HG02938 (cell line): ENCODE measurements at regions not wholly inside any gene's neighbourhood (a gene's known extent, or its start where the extent isn't known, plus 50 kb on each side); places are given as distances from the start of the nearest gene placed in this dataset.

Source experiments
- ATAC-seq: cut with Tn5 transposase; IDR thresholded peaks from one replicate; pipeline ENCODE4 v1.9.1; 2021; ENCODE audit warnings: mild to moderate bottlenecking, moderate library complexity; ENCODE audit not compliant: unreplicated experiment

DNA sequence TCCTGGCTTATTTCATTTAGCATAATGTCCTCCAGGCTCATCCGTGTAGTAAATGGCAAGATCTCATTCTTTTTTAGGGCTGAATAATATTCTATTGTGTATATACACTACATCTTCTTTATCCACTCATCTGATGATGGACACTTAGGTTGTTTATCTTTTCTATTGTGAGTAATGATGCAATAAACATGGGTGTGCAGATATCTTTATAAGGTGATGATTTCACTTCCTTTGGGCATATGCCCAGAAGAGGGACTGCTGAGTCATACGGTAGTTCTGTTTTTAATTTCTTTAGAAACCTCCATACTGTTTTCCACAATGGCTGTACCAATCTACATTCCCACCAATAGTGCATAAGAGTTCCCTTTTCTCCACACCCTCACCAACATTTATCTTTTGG, 317.6 kb upstream of the CNKSR2 start:
- ATAC-seq, result no peak

DNA sequence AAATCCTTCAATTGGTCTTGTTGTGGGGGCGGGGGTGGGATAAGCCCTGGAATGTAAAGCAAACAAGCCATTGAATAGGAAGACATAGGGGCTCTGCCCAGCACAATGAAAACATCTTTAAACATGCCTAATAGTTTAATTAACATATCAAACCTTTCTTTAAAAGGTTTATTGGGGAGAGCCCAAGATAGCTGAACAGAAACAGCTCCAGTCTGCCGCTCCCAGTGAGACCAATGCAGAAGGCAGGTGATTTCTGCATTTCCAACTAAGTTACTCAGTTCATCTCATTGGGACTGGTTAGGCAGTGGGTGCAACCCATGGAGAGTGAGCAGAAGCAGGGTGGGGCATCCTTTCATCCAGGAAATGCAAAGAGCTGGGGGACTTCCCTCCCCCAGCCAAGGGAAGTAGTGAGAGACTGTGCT, 327.2 kb upstream of the CNKSR2 start:
- ATAC-seq, result no peak

DNA sequence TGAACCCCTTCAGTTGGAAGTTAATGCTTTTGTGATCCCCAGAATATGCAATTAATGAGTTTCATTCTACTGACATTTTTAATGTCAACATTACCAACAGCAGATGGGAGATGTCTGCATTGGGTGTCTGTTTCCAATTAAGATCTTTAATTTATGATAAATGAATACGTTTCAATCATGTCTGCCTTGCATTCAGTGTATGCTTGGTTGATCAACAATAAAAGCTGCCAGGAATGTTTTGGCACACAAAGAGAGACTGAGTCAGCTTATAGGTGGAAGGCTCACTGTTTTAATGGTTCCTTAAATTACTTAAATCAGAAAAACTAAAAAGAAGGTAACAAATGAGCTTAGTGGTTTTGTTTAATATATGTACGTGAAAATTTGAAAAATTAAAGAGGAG, 359.9 kb upstream of the CNKSR2 start:
- ATAC-seq, result no peak

DNA sequence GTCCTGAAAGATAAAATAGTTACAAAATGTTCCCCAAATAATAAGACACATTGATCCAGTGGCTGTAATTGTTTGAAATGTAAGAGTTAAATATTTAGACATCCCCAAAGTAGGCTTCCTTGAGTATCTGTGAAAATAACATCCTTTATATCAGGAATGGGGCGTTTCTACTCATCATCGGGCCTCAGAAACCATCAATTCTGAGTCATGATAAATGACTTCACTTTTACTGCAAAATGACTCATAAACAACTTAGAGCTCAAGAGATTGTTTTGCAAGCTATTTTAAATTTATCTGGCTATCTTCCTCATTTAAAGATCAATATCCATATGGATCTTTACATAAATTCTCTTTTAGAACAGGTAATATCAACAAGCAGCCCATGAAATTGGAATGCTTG, 369.4 kb upstream of the CNKSR2 start:
- ATAC-seq, result no peak

DNA sequence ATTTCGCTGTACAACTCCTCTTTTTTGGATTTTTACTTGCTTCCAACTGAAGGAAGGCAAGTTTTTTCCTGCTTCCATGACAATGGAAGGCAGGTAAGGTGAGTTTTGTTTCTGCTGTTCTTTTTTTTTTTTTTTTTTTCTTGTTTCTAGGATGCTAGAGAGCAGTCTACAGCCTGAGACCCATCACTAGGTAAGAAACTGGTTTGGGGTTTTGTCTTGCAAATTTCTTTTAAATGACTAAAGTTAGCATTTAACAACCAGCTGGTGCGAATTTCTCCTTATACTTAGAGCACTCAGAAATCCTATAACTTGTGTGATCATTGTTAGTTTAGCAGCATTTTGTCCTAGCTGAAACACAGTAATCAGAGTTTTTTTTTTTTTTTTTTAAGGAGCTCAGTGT, 378.4 kb upstream of the CNKSR2 start:
- no peak for ATAC-seq

DNA sequence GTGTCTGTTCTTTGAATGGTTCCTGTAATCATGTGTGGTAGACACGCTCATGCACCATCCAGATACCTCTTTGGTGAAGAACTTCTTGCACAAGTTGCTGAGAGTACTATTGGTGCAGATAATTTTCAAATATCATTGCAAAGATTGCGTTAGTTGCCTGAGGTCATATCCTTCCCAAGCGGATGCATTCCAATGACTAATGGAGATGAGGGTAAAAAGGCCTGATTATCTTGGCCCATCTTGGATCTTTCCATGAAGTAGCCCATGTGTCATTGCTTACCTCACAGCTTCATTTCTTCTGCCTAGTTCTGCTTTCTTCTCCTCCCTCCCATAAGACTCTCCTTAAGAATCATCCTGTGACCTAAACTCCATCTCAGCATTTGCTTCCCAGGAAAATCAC, 384.9 kb upstream of the CNKSR2 start:
- no peak for ATAC-seq

DNA sequence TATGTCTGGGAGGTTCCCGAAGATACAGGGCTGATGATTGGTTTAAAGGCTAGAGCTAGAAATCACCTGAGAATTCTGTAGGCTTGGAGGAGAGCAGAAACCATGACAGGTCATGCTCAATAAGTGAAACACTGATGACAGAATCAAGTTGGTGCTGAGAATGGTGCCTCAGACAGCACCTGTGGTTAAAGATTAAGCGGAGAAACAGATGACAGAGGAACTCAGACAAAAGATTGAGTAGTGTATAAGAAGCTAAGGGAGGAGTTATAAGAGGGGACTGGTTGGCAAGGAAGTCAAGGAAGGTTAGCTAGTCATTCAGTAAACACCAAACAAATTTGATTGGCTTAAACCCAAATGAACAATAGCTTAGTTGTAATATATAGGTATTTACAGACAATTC, 385.4 kb upstream of the CNKSR2 start:
- ATAC-seq, result no peak

DNA sequence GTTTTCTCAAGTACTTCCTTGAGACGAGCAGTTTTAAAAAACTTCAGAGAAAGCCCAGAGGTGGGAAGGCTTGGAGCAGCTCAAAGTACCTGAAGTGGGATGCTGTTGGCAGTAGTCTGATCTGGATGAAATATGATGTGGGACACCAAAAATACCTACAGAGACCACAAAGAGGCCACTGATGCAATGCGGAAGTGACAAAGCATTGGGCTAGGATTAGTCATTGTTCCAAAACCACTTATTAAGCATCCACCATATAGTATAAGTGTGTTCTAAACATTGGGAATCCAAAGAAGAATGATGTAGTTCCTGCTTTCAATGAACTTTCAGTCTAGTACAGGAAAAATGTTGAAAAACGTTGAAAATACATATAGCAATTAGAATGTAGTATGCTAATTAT, 386.1 kb upstream of the CNKSR2 start:
- ATAC-seq, result no peak

DNA sequence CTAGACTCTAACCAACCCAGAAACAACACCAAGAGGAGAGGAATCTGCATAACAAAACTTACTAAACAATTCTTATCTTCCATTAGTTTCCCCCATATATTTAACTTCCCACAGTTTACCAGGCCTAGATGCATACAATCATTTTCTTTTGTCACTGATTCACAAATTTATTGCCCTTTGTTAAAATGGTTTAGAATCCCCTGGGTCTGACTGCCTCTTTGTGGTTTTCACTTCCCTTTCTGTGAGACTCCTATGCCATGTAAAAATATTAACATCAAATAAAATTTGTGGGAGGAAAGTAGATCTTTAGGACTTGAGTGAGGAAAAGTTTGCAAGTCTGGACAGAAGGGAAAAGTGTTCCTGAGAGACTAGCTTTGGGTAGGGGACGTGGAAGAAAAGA, 393.8 kb upstream of the CNKSR2 start:
- no peak for ATAC-seq

DNA sequence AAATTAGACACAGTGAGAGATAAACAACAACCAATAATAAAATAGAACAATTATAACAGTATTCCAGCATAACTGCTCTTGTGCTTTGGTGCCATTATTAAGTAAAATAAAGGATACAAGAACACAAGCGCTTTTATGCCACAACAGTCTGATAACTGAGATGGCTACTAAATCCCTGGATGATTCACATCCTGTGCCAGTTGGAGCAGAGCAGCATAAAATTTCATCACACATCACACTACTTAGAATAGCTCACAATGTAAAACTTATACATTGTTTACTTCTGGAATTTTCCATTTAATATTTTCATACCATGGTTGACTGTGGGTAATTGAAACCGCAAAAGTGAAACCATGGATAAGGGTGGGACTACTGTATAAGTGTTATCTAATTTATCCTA, 399.9 kb upstream of the CNKSR2 start:
- no peak for ATAC-seq

DNA sequence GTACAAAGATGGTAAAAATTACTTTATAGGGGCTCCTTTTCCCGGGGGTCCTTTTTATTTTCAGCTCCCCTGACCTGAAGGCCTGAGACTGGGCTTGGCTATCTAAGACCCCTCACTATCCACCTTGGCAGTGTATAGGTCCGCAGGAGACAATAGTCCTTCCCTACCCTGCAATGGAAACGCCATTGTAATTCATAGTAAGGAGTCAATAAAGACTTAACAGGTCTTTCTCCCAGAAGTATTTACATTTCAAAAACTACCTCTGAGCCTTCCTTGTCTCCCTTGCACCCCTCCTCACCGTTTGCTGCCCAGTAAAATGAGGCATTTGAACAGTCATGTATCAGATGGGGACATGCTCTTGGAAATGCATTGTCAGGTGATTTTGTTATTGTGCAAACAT, 401.2 kb upstream of the CNKSR2 start:
- ATAC-seq, result no peak

DNA sequence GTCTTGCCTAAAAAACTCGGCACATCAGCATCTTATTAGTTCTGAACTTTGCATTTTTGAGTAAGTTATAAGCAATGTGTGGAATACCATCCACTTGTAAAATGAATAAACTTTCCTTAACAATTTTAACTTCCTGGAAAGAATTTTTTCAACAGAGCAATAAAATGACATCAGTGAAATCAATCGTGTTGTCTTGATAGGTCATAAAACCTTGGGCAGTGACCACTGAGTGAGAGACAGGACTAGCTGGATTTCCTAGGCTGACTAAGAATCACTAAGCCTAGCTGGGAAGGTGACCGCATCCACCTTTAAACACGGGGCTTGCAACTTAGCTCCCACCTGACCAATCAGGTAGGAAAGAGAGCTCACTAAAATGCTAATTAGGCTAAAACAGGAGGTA, 403.0 kb upstream of the CNKSR2 start:
- no peak for ATAC-seq

DNA sequence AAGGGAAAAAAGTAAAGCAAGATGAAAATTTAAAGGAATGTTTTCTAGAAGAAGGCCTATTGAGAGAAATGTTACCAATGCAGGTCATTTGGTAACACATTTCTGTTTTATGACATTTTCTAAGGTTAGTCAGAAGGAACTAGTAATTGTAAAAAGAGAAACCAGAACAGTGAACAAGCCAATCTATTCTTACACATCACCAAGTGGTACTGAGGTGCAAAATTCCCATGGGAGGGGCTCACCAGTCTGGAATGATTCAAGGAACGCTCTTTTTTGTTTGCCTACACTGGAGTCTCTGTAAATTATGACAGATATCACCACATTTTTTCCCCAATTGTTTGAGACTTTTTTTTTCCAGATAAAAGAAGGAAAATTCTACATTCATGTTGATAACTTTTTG, 404.7 kb upstream of the CNKSR2 start:
- ATAC-seq, result no peak

DNA sequence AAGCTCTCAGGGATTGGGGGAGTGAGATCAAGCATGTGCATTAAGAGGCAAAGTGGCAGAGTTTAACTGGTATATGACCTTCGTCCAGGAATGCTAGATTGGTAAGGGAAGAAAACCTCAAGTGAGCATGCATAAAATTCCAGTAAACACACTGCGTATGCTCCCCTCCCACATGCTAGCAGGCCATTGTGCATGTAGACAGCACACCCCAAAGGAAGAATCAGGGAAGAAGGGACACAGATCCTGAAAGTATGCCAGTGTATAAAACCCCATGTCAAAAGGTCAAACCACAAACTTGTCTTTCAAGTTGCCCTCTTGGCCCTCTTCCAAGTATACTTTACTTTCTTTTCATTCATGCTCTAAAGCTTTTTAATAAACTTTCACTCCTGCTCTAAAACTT, 405.2 kb upstream of the CNKSR2 start:
- ATAC-seq, result no peak

DNA sequence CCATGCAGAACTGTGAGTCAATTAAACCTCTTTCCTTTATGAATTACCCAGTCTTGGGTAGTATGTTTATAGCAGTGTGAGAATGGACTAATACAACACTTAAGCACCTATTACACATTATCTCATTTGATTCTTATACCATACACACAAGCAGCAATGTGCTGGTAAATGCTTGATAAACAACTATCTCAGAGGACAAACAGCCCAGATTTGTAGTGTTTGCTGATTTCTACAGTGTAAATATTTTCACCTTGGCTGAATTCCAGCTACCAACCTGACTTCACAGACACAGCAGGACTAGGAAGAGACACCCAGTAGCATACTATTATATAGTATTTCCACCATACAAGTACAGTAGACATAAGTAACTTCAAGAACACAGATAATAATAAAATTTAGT, 406.5 kb upstream of the CNKSR2 start:
- no peak for ATAC-seq

DNA sequence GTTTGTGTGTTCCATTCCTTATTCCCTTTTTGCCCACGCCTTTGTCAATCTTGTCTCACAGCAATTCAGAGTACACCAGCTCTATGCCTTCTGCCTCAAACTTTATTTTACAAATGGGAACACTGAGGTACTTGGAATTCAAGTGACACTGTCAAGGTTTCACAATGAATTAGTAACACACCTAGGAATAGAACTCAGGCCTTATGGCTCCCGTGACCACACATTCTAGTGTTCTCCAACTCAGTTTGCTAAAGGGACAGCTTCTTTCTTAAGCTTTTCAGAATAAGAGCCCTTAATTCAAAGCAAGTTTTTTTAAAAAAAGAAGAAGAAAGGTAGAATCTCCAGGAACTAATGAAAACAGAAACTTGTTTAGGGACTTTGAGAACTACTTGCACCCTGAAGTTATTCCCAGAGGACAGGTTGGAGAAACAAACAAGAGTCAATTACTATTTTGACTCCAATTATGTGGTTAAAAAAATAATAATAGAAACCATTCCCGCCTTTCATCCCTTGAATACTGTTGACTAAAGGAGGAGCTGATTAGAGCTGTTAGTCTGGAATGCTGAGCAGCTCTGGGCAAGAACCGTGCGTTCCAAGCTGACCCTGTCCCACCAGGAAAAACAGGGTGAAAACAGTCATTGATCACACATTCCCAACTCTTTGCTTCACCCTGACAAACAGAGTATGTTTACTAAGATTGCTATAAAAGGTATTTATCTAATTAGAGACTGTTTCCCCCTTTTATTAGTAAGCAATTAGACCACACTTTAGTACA, 408.8 kb upstream of the CNKSR2 start:
- ATAC-seq, result no peak

DNA sequence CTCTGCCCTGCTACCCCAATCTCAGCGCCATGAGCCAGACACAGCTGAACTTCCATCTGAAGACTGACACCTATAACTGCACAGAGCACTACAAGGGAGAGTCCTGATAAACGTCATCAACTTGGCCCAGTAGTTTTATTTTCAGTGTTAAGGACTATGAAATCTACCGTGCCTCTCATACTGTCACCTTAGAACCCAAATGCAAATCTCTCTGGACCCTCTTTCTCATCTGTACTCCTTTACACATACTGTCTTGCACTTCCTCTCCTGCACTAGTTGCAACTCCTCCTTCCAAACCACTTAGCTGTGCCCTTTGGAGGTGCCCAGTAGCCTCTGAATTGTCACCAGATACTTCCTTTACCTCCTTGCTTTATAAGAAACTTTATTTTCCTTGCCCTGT, 420.2 kb upstream of the CNKSR2 start:
- no peak for ATAC-seq

DNA sequence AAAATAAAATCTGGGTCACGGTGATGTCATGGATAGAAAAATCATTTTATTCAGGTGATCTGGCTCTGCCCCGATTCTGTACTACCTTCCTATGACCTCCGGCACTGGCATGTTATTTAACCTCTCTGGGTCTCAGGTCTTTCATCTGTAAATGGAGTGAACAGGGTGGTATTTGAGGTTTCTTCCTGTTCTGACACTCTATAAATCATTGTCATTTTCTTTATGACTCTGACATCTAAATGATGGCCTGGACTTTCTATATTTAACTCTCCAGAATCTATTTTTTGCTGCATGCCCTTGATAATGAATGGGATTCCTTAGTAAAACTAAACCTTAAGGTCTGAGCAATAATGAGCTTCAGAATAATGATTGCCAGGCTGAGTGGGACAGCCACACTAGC, 422.0 kb upstream of the CNKSR2 start:
- ATAC-seq, result no peak

DNA sequence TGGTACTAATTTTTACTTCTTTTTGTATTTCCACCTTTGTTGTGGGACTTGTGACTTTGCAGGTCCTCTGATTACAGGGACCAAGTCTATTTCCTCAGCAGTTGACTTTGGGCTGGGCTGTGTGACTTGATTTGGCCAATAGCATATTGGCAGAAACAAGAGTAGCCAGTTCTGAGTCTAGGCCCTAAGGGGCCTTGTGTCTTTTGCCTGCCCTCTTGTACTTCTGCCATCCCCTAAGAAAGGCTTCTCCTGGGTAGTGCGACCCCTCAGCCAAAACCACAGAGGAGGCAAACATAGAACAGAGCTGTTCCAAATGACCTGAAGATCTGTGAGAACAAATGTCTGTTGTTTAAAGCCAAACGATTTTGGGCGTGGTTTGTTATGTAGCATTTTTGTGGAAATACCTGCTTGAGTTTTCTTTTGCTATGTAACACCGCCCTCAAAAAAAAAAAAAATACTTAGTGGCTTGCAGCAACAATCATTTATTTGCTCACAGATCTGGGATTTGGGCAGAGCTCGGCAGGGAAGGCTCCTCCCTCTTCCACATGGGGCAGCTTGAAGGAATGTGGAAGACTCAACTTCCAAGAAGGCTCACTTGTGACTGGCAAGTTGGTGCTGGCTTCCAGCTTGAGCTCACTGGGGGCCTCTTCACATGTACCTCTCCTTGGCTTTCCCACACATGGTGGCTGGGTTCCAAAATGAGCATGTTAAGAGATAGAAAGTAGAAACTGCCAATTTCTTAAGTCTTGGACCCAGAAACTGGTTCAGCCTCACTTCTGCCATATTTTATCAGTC, 423.0 kb upstream of the CNKSR2 start:
- no peak for ATAC-seq

DNA sequence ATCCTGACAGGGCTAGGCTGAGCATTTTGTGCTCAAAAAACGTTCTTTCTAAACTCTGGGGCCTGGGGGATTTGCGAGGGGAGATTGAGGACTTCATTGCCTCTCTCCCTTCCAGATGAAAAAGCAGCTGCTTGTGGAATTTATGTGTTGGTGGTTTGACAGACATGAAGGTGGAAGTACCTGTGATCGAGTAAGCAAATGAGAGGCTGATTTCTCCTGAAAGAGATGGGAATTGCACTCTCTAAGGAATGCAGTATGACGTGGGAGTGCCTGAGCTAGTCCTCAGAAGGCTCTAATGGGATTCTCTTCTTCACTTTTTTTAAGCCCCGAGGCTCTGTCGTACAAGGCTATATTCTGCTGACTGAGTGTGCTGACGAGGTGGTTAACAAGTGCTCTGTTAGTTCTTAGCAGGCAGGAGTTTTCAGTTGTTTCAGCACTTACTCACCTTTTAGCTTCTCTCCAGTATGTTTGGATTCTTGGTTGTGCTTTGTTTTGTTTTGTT, 426.8 kb upstream of the CNKSR2 start:
- no peak for ATAC-seq

DNA sequence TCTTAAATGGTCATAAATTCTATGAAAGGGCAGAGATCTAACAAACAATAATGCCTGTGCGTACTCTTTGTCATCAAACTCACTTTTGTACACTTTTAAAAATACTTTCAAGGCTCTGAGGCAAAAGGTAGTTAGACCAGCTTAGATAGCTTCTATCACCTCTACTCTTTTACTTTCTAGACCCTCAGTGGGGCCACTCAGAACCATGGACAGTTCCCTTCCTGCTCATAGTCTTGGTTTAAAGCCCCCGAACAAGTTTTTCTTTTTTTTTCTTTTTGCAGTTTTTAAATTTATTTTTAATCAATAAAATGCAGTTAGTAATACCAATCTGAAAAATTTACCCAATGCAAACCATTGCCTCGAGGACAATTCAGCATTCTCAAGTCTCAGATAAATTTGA, 460.5 kb upstream of the CNKSR2 start:
- no peak for ATAC-seq

DNA sequence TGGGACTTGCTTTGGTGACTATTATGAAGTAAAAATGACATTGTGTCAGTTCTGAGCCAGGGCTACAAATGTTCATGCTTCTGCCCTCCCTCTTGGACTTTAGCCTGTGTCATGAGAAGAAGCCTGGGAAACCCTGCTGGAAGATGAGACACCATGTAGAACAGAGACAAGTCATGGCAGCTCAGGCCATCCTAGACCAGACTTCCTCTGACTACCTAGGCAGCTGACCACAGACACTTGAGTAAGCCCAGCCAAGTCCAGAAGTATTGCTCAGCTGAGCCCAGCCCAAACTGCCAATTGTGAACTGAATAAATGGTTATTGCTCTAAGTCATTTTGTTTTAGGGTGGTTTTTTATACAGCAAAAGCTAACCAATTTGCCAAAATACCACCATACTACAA, 467.6 kb upstream of the CNKSR2 start:
- no peak for ATAC-seq
